ENCODE measurements at regions not wholly inside any gene's neighbourhood (a gene's known extent, or its start where the extent isn't known, plus 50 kb on each side); places are given as distances from the start of the nearest gene placed in this dataset.
A peak's percentile ranks its signal among the peaks of the same experiment; 100 is the strongest.

GRCh38 chr10:60711496-60711895 is 66.8 kb upstream of the CDK1 start:
- TF ChIP-seq CTCF (IDR thresholded peaks at IDR 0.05; ENCODE audit: insufficient read depth, low read depth, low read length), result no peak
- no peak for DNase-seq (ENCODE audit: low read depth)
- no peak overlapping the region for H3K4me3 ChIP-seq (ENCODE audit: low read depth, low read length)

- no peak for TF ChIP-seq CTCF (IDR thresholded peaks at IDR 0.05; ENCODE audit: insufficient read depth, low read depth, low read length)
- no peak overlapping the region for H3K4me3 ChIP-seq (ENCODE audit: low read depth, low read length)
Observed at GRCh38 chr10:60710041-60710440, 68.2 kb upstream of the CDK1 start.

GRCh38 chr10:60708666-60709065 is 69.6 kb upstream of the CDK1 start:
- TF ChIP-seq CTCF (IDR thresholded peaks at IDR 0.05; ENCODE audit: insufficient read depth, low read depth, low read length), result no peak
- no peak overlapping the region for H3K4me3 ChIP-seq (ENCODE audit: low read depth, low read length)
- DNase-seq (ENCODE audit: low read depth), result no peak

More at GRCh38 chr10:60710041-60710440, 68.2 kb upstream of the CDK1 start:
- no peak for DNase-seq (ENCODE audit: low read depth)

GRCh38 chr10:60707841-60708240 is 70.4 kb upstream of the CDK1 start:
- DNase-seq (ENCODE audit: low read depth), result no peak
- H3K4me3 ChIP-seq (ENCODE audit: low read depth, low read length), result no peak overlapping the region
- TF ChIP-seq CTCF (IDR thresholded peaks at IDR 0.05; ENCODE audit: insufficient read depth, low read depth, low read length), result no peak

- DNase-seq (ENCODE audit: low read depth), result peak; percentile 3
- H3K4me3 ChIP-seq (ENCODE audit: low read depth, low read length), result no peak overlapping the region
- TF ChIP-seq CTCF (IDR thresholded peaks at IDR 0.05; ENCODE audit: insufficient read depth, low read depth, low read length), result no peak
Observed at GRCh38 chr10:60706146-60706545, 72.1 kb upstream of the CDK1 start.

GRCh38 chr10:60705376-60705775 is 72.9 kb upstream of the CDK1 start:
- no peak for DNase-seq (ENCODE audit: low read depth)
- no peak for TF ChIP-seq CTCF (IDR thresholded peaks at IDR 0.05; ENCODE audit: insufficient read depth, low read depth, low read length)
- no peak overlapping the region for H3K4me3 ChIP-seq (ENCODE audit: low read depth, low read length)

GRCh38 chr10:60704471-60704870 is 73.8 kb upstream of the CDK1 start:
- peak; percentile 3 for DNase-seq (ENCODE audit: low read depth)
- TF ChIP-seq CTCF (IDR thresholded peaks at IDR 0.05; ENCODE audit: insufficient read depth, low read depth, low read length), result no peak
- H3K4me3 ChIP-seq (ENCODE audit: low read depth, low read length), result no peak overlapping the region
